GM12878 (cell line): ENCODE measurements at regions not wholly inside any gene's neighbourhood (a gene's known extent, or its start where the extent isn't known, plus 50 kb on each side); places are given as distances from the start of the nearest gene placed in this dataset.

Experiments
- ATAC-seq: fragments of 200-7000 bp; cut with Tn5 transposase; 3 replicates; pipeline ENCODE4 v1.9.1; 2020; ENCODE audit warnings: mild to moderate bottlenecking, moderate library complexity
- BruUV-seq: library from RNA; stranded (reverse); fragments of 400-500 nt; replicated peaks from 2 replicates; lab custom pipeline; 2021; lab: Mats Ljungman, UMichigan
- CTCF ChIA-PET: fragments of 300-600 bp; sonication (Branson Sonifier 250); formaldehyde crosslinking; extraction: SDS; loops from one replicate; lab custom pipeline; 2021; ENCODE audit warnings: inconsistent platforms; lab: Yijun Ruan, JAX
- POLR2A ChIA-PET: fragments of 350-600 bp; formaldehyde crosslinking; extraction: SDS; loops from one replicate; lab custom pipeline; 2021; ENCODE audit warnings: inconsistent platforms; lab: Charles Lee
- RAD21 ChIA-PET: fragments of 300-600 bp; sonication (Branson Sonifier 250); formaldehyde crosslinking; loops from one replicate; lab custom pipeline; 2023; ENCODE audit warnings: antibody characterized with exemption; ENCODE audit not compliant: unreplicated experiment; lab: Charles Lee
- SMC1A ChIA-PET: fragments of 300-600 bp; sonication (Branson Sonifier 250); formaldehyde crosslinking; loops from one replicate; lab custom pipeline; 2023; ENCODE audit not compliant: unreplicated experiment, uncharacterized antibody; lab: Charles Lee
- DNase-seq: peaks from one replicate; pipeline ENCODE4 v3.0.0-alpha.2; 2011; ENCODE audit warnings: low read depth, low spot score
- FAIRE-seq: peaks from 3 replicates; lab custom pipeline; 2011; peaks lifted over from hg19 to GRCh38; lab: Jason Lieb, UNC
- H2AFZ ChIP-seq: 2 replicates; pipeline ENCODE4 v1.6.0; 2011; ENCODE audit warnings: low read depth, low read length, control low read depth; ENCODE audit not compliant: control insufficient read depth
- H3K27ac ChIP-seq: 2 replicates; pipeline ENCODE4 v1.5.1; 2011; ENCODE audit warnings: control low read depth; ENCODE audit not compliant: control insufficient read depth, insufficient read depth
- H3K27me3 ChIP-seq, 2 experiments: replicated peaks in 1 of 2; 2 replicates each; pipeline versions ENCODE4 v1.6.0 to v1.6.1; 2011; ENCODE audit warnings: low read length in 1 of 2; ENCODE audit not compliant: control insufficient read depth in 2 of 2, insufficient read depth in 2 of 2
- H3K36me3 ChIP-seq, 2 experiments: 2 replicates each; pipeline ENCODE4 v1.5.1; 2011; ENCODE audit warnings: low read length in 1 of 2; ENCODE audit not compliant: control insufficient read depth in 2 of 2, insufficient read depth in 2 of 2
- H3K4me1 ChIP-seq: 2 replicates; pipeline ENCODE4 v1.6.1; 2011; ENCODE audit warnings: mild to moderate bottlenecking, low read length, moderate library complexity, mixed read lengths; ENCODE audit not compliant: control insufficient read depth, insufficient read depth
- H3K4me2 ChIP-seq: 2 replicates; pipeline ENCODE4 v1.6.0; 2011; ENCODE audit warnings: control low read depth; ENCODE audit not compliant: control insufficient read depth, insufficient read depth
- H3K4me3 ChIP-seq: fragments of 200-600 bp; sonication (generic); 2 replicates; pipeline ENCODE4 v1.5.1; 2016
- H3K79me2 ChIP-seq: 2 replicates; pipeline ENCODE4 v1.6.0; 2011; ENCODE audit warnings: low read length; ENCODE audit not compliant: control insufficient read depth, insufficient read depth
- H3K9ac ChIP-seq: 2 replicates; pipeline ENCODE4 v1.8.0; 2011; ENCODE audit warnings: low read length, control low read depth, mixed read lengths; ENCODE audit not compliant: control insufficient read depth, insufficient read depth
- H3K9me3 ChIP-seq: replicated peaks from 3 replicates; pipeline ENCODE4 v1.5.1; 2011; ENCODE audit warnings: mild to moderate bottlenecking, low read length; ENCODE audit not compliant: control insufficient read depth, insufficient read depth
- H4K20me1 ChIP-seq: 2 replicates; pipeline ENCODE4 v1.6.0; 2011; ENCODE audit not compliant: control insufficient read depth, insufficient read depth
- BACH1 ChIP-seq: fragments of 450-650 bp; IDR thresholded peaks from 2 replicates; pipeline ENCODE4 v1.6.1; 2017; ENCODE audit warnings: mild to moderate bottlenecking, borderline replicate concordance
- BCLAF1 ChIP-seq: fragments of 450-650 bp; IDR thresholded peaks from 2 replicates; pipeline ENCODE4 v1.6.1; 2017; ENCODE audit warnings: antibody characterized with exemption, mild to moderate bottlenecking, moderate library complexity
- E4F1 ChIP-seq: fragments of 450-650 bp; IDR thresholded peaks from 2 replicates; pipeline ENCODE4 v1.6.1; 2018; ENCODE audit warnings: borderline replicate concordance, mild to moderate bottlenecking; ENCODE audit not compliant: partially characterized antibody
- ESRRA ChIP-seq: IDR thresholded peaks from 2 replicates; pipeline ENCODE4 v1.6.1; 2012; ENCODE audit warnings: mild to moderate bottlenecking, low read length, improper control_type of control experiment
- FOS ChIP-seq: IDR thresholded peaks from 3 replicates; pipeline ENCODE4 v1.6.1; 2011; ENCODE audit warnings: borderline replicate concordance; ENCODE audit not compliant: insufficient read length; ENCODE audit errors: extremely low read depth
- HCFC1 ChIP-seq: fragments of 150-350 bp; IDR thresholded peaks from 2 replicates; pipeline ENCODE4 v1.6.1; 2014; ENCODE audit warnings: low read length
- PAX8 ChIP-seq: fragments of 450-650 bp; IDR thresholded peaks from 2 replicates; pipeline ENCODE4 v1.6.1; 2017; ENCODE audit warnings: mild to moderate bottlenecking, moderate library complexity
- POLR2AphosphoS2 ChIP-seq: IDR thresholded peaks from 2 replicates; pipeline ENCODE4 v1.6.1; 2011; ENCODE audit warnings: low read depth, mild to moderate bottlenecking, low read length, improper control_type of control experiment, moderate library complexity
- RELA ChIP-seq: fragments of 450-650 bp; IDR thresholded peaks from 2 replicates; pipeline ENCODE4 v1.8.0; 2014; ENCODE audit warnings: borderline replicate concordance; ENCODE audit not compliant: partially characterized antibody
- RELB ChIP-seq: fragments of 450-650 bp; IDR thresholded peaks from 2 replicates; pipeline ENCODE4 v1.6.1; 2017; ENCODE audit warnings: low read depth, mild to moderate bottlenecking, moderate library complexity
- SRF ChIP-seq, 2 experiments: IDR thresholded peaks; 2 replicates each; pipeline ENCODE4 v1.6.1; 2011; ENCODE audit warnings: low read depth in 2 of 2, low read length in 2 of 2, mild to moderate bottlenecking in 1 of 2, moderate library complexity in 1 of 2
- TBL1XR1 ChIP-seq: IDR thresholded peaks from 2 replicates; pipeline ENCODE4 v1.6.1; 2012; ENCODE audit warnings: low read depth, low read length, improper control_type of control experiment
- WGBS: methylation state at CpG from one replicate; pipeline ENCODE4 v1.1.6; 2016; ENCODE audit warnings: low lambda C conversion rate; ENCODE audit not compliant: insufficient replicate concordance, insufficient coverage; ENCODE audit errors: missing lambda C conversion rate; 5-methylcytosine and 5-hydroxymethylcytosine counted together
- in situ Hi-C: fragments of 300-500 bp; cut with MboI; formaldehyde crosslinking; loops from 9 replicates; pipeline ENCODE4 v1.14.3; 2018; ENCODE audit warnings: mixed read lengths
- intact Hi-C: fragments of 100-400 bp; cut with micrococcal nuclease; formaldehyde crosslinking; loops from one replicate; pipeline ENCODE4 v1.14.2; 2022; ENCODE audit not compliant: unreplicated experiment
- TF ChIP-seq, protein P1 (sequence below): IDR thresholded peaks from 2 replicates; pipeline ENCODE4 v1.6.1; 2012; ENCODE audit warnings: low read length, inconsistent platforms
- TF ChIP-seq, protein P2 (sequence below): IDR thresholded peaks from 2 replicates; pipeline ENCODE4 v1.6.1; 2012; ENCODE audit warnings: low read depth, low read length, improper control_type of control experiment

DNA sequence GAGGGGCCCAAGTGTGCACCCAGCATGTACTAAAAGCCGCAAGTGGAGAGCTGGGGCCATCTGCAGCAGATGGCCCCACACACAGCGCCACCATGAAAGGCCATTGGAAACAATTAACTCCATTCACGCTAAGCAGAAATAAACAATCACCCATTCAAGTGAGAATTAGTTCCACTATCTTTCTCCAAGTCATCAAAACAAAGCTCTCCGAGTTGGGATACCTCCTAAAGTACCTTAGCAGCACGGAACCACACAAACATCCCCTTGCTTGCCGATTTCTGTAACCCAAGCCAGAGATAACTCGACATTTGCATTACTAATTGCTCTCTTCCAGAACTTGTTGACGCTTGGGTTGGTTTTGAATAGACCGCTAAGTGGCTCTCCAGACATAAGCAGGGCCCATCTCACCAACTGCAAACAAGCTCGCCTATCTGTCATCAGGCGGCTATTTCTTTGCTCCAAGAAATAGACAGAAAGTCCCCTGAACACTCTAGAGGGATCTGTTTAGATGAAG lies 840.6 kb upstream of the SALL3 start:
- no peak overlapping the region for H2AFZ ChIP-seq
- BruUV-seq: no TSS peak
- H3K9me3 ChIP-seq: no peaks in the 10 kb centered on the region
- no peak overlapping the region for H3K4me2 ChIP-seq
- ChIA-PET POLR2A (no interaction called here), SMC1A (interaction anchor here (0.8 kb wide), 1 partner anchor 26 kb away, joined by 3 read pairs; no protein-coding TSS in a partner anchor), RAD21 (no interaction called here), CTCF (no interaction called here)
- H3K79me2 ChIP-seq: no peaks in the 10 kb centered on the region
- FAIRE-seq: no peak
- no peaks in the 10 kb centered on the region for H3K27me3 ChIP-seq
- no peaks in the 10 kb centered on the region for H3K36me3 ChIP-seq
- in situ Hi-C loops: no loop called here
- H3K9ac ChIP-seq: no peak overlapping the region
- intact Hi-C loops: no loop called here
- DNase-seq: no peak
- ATAC-seq: no peak
- no peak overlapping the region for H3K4me3 ChIP-seq
- no peaks in the 10 kb centered on the region for H3K4me1 ChIP-seq
- no peaks in the 10 kb centered on the region for H4K20me1 ChIP-seq
- WGBS: 10% methylated on average over 11 of the region's 11 CpGs
- H3K27ac ChIP-seq: no peak overlapping the region
- no peak for TF ChIP-seq TBL1XR1
- no peak for TF ChIP-seq ESRRA
- TF ChIP-seq BCLAF1: no peak
- no peak for TF ChIP-seq HCFC1
- TF ChIP-seq RELA: no peak
- TF ChIP-seq PAX8: no peak
- TF ChIP-seq FOS: no peak
- TF ChIP-seq, protein P1, sequence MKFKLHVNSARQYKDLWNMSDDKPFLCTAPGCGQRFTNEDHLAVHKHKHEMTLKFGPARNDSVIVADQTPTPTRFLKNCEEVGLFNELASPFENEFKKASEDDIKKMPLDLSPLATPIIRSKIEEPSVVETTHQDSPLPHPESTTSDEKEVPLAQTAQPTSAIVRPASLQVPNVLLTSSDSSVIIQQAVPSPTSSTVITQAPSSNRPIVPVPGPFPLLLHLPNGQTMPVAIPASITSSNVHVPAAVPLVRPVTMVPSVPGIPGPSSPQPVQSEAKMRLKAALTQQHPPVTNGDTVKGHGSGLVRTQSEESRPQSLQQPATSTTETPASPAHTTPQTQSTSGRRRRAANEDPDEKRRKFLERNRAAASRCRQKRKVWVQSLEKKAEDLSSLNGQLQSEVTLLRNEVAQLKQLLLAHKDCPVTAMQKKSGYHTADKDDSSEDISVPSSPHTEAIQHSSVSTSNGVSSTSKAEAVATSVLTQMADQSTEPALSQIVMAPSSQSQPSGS: no peak
- TF ChIP-seq SRF (IDR thresholded peaks at IDR 0.05; ENCODE audit: low read depth in 2 of 2, low read length in 2 of 2): no peak
- TF ChIP-seq, protein P2, sequence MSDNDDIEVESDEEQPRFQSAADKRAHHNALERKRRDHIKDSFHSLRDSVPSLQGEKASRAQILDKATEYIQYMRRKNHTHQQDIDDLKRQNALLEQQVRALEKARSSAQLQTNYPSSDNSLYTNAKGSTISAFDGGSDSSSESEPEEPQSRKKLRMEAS: no peak
- TF ChIP-seq E4F1: no peak
- no peak for TF ChIP-seq RELB
- no peak for TF ChIP-seq POLR2AphosphoS2
- TF ChIP-seq BACH1: no peak
